Thyroid gland (tissue), 4 donors: ENCODE measurements at regions not wholly inside any gene's neighbourhood (a gene's known extent, or its start where the extent isn't known, plus 50 kb on each side); places are given as distances from the start of the nearest gene placed in this dataset.

Experiments used
- DNase-seq, 2 donors: peaks; one replicate each; pipeline ENCODE4 v3.0.0-alpha.2; 2019
- H3K27ac ChIP-seq, 3 donors: fragments of 200-600 bp; sonication (generic); 1 replicate in 2 of 3; 2 replicates in 1 of 3; pipeline ENCODE4 v1.5.1; 2016 to 2019; ENCODE audit warnings: mild to moderate bottlenecking in 1 of 3, moderate library complexity in 1 of 3
- H3K27me3 ChIP-seq: fragments of 200-600 bp; sonication (generic); one replicate; pipeline ENCODE4 v1.5.1; 2019
- H3K36me3 ChIP-seq, 2 donors: fragments of 200-600 bp; sonication (generic); one replicate each; pipeline ENCODE4 v1.5.1; 2016 to 2019
- H3K4me1 ChIP-seq, 2 donors: fragments of 200-600 bp; sonication (generic); one replicate each; pipeline ENCODE4 v1.5.1; 2017 to 2019
- H3K4me3 ChIP-seq, 3 donors: fragments of 200-600 bp; sonication (generic); replicated peaks in 1 of 3; 1 replicate in 2 of 3; 2 replicates in 1 of 3; pipeline ENCODE4 v1.5.1; 2016; ENCODE audit warnings: mild to moderate bottlenecking in 1 of 3
- H3K9me3 ChIP-seq: fragments of 200-600 bp; sonication (generic); one replicate; pipeline ENCODE4 v1.5.1; 2017
- POLR2A ChIP-seq, 2 donors: fragments of 450-650 bp; IDR thresholded peaks; one replicate each; pipeline ENCODE4 v1.6.1; 2017; ENCODE audit warnings: antibody characterized with exemption in 2 of 2, mild to moderate bottlenecking in 2 of 2, moderate library complexity in 1 of 2
- WGBS, 2 donors: methylation state at CpG; one replicate each; pipeline ENCODE4 v1.1.5; 2017; 5-methylcytosine and 5-hydroxymethylcytosine counted together
- intact Hi-C: fragments of 100-400 bp; cut with DNase I; formaldehyde crosslinking; loops from one replicate; pipeline ENCODE4 v1.15.1; 2023
- TF ChIP-seq, protein P1 (sequence below), 6 experiments: fragments of 200-600 bp in 3 of 6; fragments of 450-650 bp in 3 of 6; sonication (generic) in 3 of 6; IDR thresholded peaks; one replicate each; pipeline ENCODE4 v1.5.1; 2016 to 2019; ENCODE audit warnings: antibody characterized with exemption in 6 of 6, mild to moderate bottlenecking in 2 of 6, inconsistent platforms in 1 of 6, moderate library complexity in 1 of 6

- H3K27ac ChIP-seq, result no peak overlapping the region
- intact Hi-C loops, result no loop called here
- TF ChIP-seq, protein P1, sequence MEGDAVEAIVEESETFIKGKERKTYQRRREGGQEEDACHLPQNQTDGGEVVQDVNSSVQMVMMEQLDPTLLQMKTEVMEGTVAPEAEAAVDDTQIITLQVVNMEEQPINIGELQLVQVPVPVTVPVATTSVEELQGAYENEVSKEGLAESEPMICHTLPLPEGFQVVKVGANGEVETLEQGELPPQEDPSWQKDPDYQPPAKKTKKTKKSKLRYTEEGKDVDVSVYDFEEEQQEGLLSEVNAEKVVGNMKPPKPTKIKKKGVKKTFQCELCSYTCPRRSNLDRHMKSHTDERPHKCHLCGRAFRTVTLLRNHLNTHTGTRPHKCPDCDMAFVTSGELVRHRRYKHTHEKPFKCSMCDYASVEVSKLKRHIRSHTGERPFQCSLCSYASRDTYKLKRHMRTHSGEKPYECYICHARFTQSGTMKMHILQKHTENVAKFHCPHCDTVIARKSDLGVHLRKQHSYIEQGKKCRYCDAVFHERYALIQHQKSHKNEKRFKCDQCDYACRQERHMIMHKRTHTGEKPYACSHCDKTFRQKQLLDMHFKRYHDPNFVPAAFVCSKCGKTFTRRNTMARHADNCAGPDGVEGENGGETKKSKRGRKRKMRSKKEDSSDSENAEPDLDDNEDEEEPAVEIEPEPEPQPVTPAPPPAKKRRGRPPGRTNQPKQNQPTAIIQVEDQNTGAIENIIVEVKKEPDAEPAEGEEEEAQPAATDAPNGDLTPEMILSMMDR (IDR thresholded peaks at IDR 0.05), result no peak
- TF ChIP-seq POLR2A (IDR thresholded peaks at IDR 0.05), result no peak
Observed at GRCh38 chr20:39773380-39774000, 811.3 kb downstream of the DHX35 start.

GRCh38 chr20:39767352-39767751 is 805.2 kb downstream of the DHX35 start:
- no peak for DNase-seq
- intact Hi-C loops, result no loop called here

More at GRCh38 chr20:39773380-39774000, 811.3 kb downstream of the DHX35 start:
- DNase-seq, result no peak
- Histone ChIP-seq H3K4me3 (no peak overlapping the region), H3K36me3 (no peaks in the 10 kb centered on the region), H3K4me1 (no peaks in the 10 kb centered on the region), H3K27me3 (no peaks in the 10 kb centered on the region), H3K9me3 (no peaks in the 10 kb centered on the region)
- 81 to 83% methylated on average over 5 of the region's 5 CpGs for WGBS, 2 donors

GRCh38 chr20:39766333-39766732 is 804.2 kb downstream of the DHX35 start:
- no peak overlapping the region for H3K27ac ChIP-seq
- 40 to 59% methylated on average over 1 of the region's 1 CpG for WGBS, 2 donors
- DNase-seq, result no peak
- H3K27me3 ChIP-seq, result no peaks in the 10 kb centered on the region
- no peak for TF ChIP-seq POLR2A (IDR thresholded peaks at IDR 0.05)
- TF ChIP-seq, protein P1 (IDR thresholded peaks at IDR 0.05), result no peak
- H3K4me1 ChIP-seq, result no peaks in the 10 kb centered on the region
- no peaks in the 10 kb centered on the region for H3K9me3 ChIP-seq
- no peaks in the 10 kb centered on the region for H3K36me3 ChIP-seq
- H3K4me3 ChIP-seq, result no peak overlapping the region
- intact Hi-C loops, result no loop called here

More at GRCh38 chr20:39767352-39767751, 805.2 kb downstream of the DHX35 start:
- TF ChIP-seq POLR2A (IDR thresholded peaks at IDR 0.05), result no peak
- TF ChIP-seq, protein P1 (IDR thresholded peaks at IDR 0.05), result no peak
- Histone ChIP-seq H3K27me3 (no peaks in the 10 kb centered on the region), H3K9me3 (no peaks in the 10 kb centered on the region), H3K27ac (no peak overlapping the region), H3K4me1 (no peaks in the 10 kb centered on the region), H3K36me3 (no peaks in the 10 kb centered on the region), H3K4me3 (no peak overlapping the region)
- WGBS, 2 donors, result 91 to 97% methylated on average over 1 of the region's 1 CpG

DNA sequence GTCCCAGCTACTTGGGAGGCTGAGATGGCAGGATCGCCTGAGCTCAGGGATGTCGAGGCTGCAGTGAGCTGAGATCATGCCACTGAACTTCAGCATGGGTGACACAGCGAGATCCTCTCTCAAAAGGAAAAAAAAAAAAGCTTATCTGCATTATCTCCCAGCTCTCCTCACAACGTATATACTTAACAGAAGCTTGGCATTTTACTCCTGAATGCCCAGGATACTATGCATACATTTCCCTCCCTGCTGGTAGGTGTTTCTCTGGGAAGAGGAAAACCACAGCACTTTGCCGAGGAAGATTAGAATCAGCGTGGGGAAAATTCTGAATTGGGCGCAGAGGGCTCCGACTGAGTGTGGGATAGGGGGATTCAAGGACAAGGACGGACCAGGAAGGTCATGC is 800.6 kb downstream of the DHX35 start:
- WGBS, 2 donors, result 79 to 84% methylated on average over 9 of the region's 9 CpGs
- no peaks in the 10 kb centered on the region for H3K9me3 ChIP-seq
- no peak overlapping the region for H3K4me3 ChIP-seq
- H3K4me1 ChIP-seq, result no peaks in the 10 kb centered on the region
- DNase-seq, result no peak
- TF ChIP-seq, protein P1 (IDR thresholded peaks at IDR 0.05), result no peak
- TF ChIP-seq POLR2A (IDR thresholded peaks at IDR 0.05), result no peak
- no peak overlapping the region for H3K27ac ChIP-seq
- intact Hi-C loops, result no loop called here
- H3K27me3 ChIP-seq, result no peaks in the 10 kb centered on the region
- no peaks in the 10 kb centered on the region for H3K36me3 ChIP-seq

DNA sequence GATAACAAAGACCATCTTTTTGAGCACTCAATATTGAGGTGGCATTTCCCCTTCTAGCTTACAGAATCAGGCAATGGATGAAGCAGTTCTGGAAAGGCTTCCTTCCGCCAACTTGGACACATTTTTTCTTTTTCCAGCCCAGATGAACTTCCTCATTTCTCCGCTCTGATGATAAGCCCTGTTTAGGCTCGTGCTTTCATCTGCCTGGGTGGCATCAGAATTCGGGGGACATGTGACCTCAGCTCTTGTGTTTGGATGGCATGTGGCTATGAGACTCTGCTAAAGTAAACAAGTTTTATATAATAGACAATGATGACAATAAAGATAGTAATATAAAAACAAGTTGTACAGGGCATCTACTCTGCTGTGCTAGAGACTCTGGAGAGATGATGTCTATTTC is 796.7 kb downstream of the DHX35 start:
- Histone ChIP-seq H3K27ac (no peak overlapping the region), H3K4me1 (no peaks in the 10 kb centered on the region), H3K27me3 (no peaks in the 10 kb centered on the region), H3K9me3 (no peaks in the 10 kb centered on the region), H3K36me3 (no peaks in the 10 kb centered on the region), H3K4me3 (no peak overlapping the region)
- no peak for TF ChIP-seq POLR2A (IDR thresholded peaks at IDR 0.05)
- TF ChIP-seq, protein P1 (IDR thresholded peaks at IDR 0.05), result no peak
- 66 to 80% methylated on average over 4 of the region's 4 CpGs for WGBS, 2 donors
- no peak for DNase-seq
- intact Hi-C loops, result no loop called here
